AML-193 (cell line): ENCODE measurements at regions not wholly inside any gene's neighbourhood (a gene's known extent, or its start where the extent isn't known, plus 50 kb on each side); places are given as distances from the start of the nearest gene placed in this dataset.
A peak's percentile ranks its signal among the peaks of the same experiment; 100 is the strongest.
"Not testable (repeated sequence)": the region's sequence is repeated elsewhere in the genome, so short reads cannot be mapped to it uniquely, and the experiment has no call there.

Source experiments
- DNase-seq, 2 experiments: peaks; one replicate each; lab custom pipeline; 2025; lab: John Stamatoyannopoulos, UW

- not testable (repeated sequence) for DNase-seq
These were observed 53.4 kb upstream of the PSMA1 start for GRCh38 chr11:14573539-14574057.

- no peak for DNase-seq
These were observed 57.1 kb upstream of the PSMA1 start for GRCh38 chr11:14577292-14577691.

GRCh38 chr11:14577835-14578529, 57.8 kb upstream of the PSMA1 start:
- DNase-seq, result no peak

- DNase-seq, result peak; percentile 89 to 94
These were observed 58.4 kb upstream of the PSMA1 start for GRCh38 chr11:14578541-14578956.

- no peak for DNase-seq
These were observed 59.5 kb upstream of the PSMA1 start for GRCh38 chr11:14579646-14580045.

- DNase-seq, result no peak
These were observed 60.8 kb upstream of the PDE3B start for GRCh38 chr11:14582793-14583192.

- DNase-seq, result no peak
These were observed 60.2 kb upstream of the PDE3B start for GRCh38 chr11:14583252-14584034.

GRCh38 chr11:14584035-14584363, 59.6 kb upstream of the PDE3B start:
- DNase-seq, result no peak

GRCh38 chr11:14584595-14584994, 59.0 kb upstream of the PDE3B start:
- DNase-seq, result no peak

- DNase-seq, result no peak
These were observed 58.2 kb upstream of the PDE3B start for GRCh38 chr11:14585438-14585837.

GRCh38 chr11:14587258-14587657, 56.3 kb upstream of the PDE3B start:
- DNase-seq, result peak; percentile 54 to 66

- no peak for DNase-seq
These were observed 54.9 kb upstream of the PDE3B start for GRCh38 chr11:14588681-14589080.

GRCh38 chr11:14589421-14589820, 54.2 kb upstream of the PDE3B start:
- no peak for DNase-seq

GRCh38 chr11:14591046-14591445, 52.6 kb upstream of the PDE3B start:
- DNase-seq, result not testable (repeated sequence)

- peak; percentile 24 for DNase-seq
These were observed 49.9 kb upstream of the PDE3B start for GRCh38 chr11:14593671-14594070.
